ENCODE measurements at regions not wholly inside any gene's neighbourhood (a gene's known extent, or its start where the extent isn't known, plus 50 kb on each side); places are given as distances from the start of the nearest gene placed in this dataset.

- TF ChIP-seq ILK (tag; IDR thresholded peaks at IDR 0.05; ENCODE audit: borderline replicate concordance, low read depth) = no peak
- no peak for TF ChIP-seq PATZ1 (CRISPR knock-in tag; IDR thresholded peaks at IDR 0.05; ENCODE audit: borderline replicate concordance)
Measured at GRCh38 chr4:89539374-89539773, 231.8 kb upstream of the GPRIN3 start.
